ENCODE measurements at regions not wholly inside any gene's neighbourhood (a gene's known extent, or its start where the extent isn't known, plus 50 kb on each side); places are given as distances from the start of the nearest gene placed in this dataset.

DNA sequence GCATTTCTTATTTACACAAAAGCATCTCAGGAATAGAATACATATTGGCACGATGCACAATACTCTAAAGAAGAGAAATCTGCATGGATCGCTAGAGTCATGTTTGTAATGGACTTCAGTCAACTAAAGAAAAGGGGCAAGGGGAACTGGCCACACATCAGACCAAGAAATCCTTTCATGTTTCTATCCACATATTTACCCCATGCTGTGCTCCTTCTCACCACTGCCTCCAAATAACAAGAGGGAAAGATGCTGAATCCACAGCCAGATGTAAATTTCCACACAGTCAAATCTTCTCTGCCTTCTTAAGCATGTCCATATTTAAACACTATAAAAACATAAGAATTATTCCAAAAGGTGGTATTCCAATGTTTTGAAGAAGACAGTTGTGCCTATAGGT, 67.6 kb downstream of the COX18 start:
- no peak overlapping the region for H3K4me3 ChIP-seq (ENCODE audit: low read length)
- H3K27me3 ChIP-seq (ENCODE audit: control insufficient read depth, insufficient read depth) = no peaks in the 10 kb centered on the region
- no peaks in the 10 kb centered on the region for H3K9me3 ChIP-seq (ENCODE audit: control insufficient read depth, low read length)
- DNase-seq (no peak), ATAC-seq (no peak)
- no peak overlapping the region for H3K27ac ChIP-seq (ENCODE audit: low read length)
- WGBS = 71% methylated on average over 2 of the region's 2 CpGs
- intact Hi-C loops (cut with DNase I) = no loop called here
- H3K4me1 ChIP-seq (ENCODE audit: control insufficient read depth, insufficient read depth, low read length) = no peaks in the 10 kb centered on the region

DNA sequence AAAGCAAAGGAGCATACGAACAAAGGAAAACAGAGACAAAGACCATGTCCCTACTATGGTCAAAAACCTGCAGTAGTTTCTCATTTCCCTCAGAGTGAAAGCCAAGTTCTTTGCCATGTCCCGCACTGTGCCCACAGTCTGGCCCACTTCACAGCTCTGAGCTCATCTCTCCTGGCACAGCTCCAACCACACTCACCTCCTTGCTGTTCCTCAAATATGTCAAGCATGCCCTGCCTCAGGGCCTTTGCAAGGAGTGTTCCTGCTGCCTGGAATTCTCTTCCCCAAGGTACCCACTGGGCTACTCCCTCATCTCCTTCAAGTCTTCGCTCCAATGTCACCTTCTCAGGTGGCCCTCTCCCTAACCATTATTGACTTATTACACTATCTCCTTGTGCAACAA, 72.1 kb downstream of the COX18 start:
- H3K27me3 ChIP-seq (ENCODE audit: control insufficient read depth, insufficient read depth) = no peaks in the 10 kb centered on the region
- H3K27ac ChIP-seq (ENCODE audit: low read length) = no peak overlapping the region
- ATAC-seq (no peak), DNase-seq (no peak)
- intact Hi-C loops (cut with DNase I) = no loop called here
- WGBS = 84% methylated on average over 3 of the region's 3 CpGs
- H3K9me3 ChIP-seq (ENCODE audit: control insufficient read depth, low read length) = no peaks in the 10 kb centered on the region
- H3K4me3 ChIP-seq (ENCODE audit: low read length) = no peak overlapping the region
- no peaks in the 10 kb centered on the region for H3K4me1 ChIP-seq (ENCODE audit: control insufficient read depth, insufficient read depth, low read length)

DNA sequence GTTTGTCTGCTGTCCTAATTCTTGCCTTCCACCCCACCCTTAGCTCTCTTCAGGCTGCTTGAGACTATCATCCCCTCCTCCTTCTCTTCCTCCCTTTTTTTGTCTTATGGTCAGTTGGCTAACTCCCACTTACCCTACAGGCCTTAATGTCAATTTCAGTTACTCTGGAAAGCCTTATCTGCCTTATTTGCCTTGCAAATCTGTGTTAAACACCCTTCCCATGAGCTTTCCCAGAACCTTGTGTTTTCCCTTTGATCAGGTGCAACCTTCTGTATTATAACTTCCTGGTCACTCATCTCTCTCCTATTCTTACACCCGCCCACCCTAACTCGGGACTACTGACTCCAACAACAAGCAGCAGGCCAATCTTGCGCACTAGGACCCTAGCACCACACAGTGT, 74.8 kb downstream of the COX18 start:
- WGBS = 80% methylated on average over 3 of the region's 3 CpGs
- Histone ChIP-seq H3K27ac (ENCODE audit: low read length) (no peak overlapping the region), H3K9me3 (ENCODE audit: control insufficient read depth, low read length) (no peaks in the 10 kb centered on the region), H3K4me1 (ENCODE audit: control insufficient read depth, insufficient read depth, low read length) (no peaks in the 10 kb centered on the region), H3K4me3 (ENCODE audit: low read length) (no peak overlapping the region), H3K27me3 (ENCODE audit: control insufficient read depth, insufficient read depth) (no peaks in the 10 kb centered on the region)
- no peak for DNase-seq
- intact Hi-C loops (cut with DNase I) = no loop called here
- no peak for ATAC-seq

DNA sequence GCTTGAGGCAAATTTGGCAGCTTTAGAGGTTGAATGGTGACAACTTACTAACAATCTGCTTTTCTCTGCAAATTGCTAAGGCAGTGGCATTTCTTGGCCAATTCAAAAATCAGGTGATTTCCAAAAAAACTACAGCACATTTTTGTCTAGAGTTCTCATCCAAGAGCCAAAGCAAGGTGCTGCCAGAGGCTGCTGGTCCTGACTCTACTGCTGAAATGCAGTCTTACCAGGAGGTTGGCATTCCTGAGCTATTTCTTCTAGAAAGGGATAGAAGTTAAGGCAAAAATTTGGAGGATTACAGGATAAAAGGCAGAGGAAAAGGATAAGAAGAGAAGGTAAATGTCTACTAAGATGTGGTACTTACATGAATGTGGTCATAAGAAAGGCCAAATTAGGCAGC, 75.6 kb downstream of the COX18 start:
- Histone ChIP-seq H3K27ac (ENCODE audit: low read length) (no peak overlapping the region), H3K4me1 (ENCODE audit: control insufficient read depth, insufficient read depth, low read length) (no peaks in the 10 kb centered on the region), H3K4me3 (ENCODE audit: low read length) (no peak overlapping the region), H3K27me3 (ENCODE audit: control insufficient read depth, insufficient read depth) (no peaks in the 10 kb centered on the region), H3K9me3 (ENCODE audit: control insufficient read depth, low read length) (no peaks in the 10 kb centered on the region)
- ATAC-seq (no peak), DNase-seq (no peak)
- intact Hi-C loops (cut with DNase I) = no loop called here

DNA sequence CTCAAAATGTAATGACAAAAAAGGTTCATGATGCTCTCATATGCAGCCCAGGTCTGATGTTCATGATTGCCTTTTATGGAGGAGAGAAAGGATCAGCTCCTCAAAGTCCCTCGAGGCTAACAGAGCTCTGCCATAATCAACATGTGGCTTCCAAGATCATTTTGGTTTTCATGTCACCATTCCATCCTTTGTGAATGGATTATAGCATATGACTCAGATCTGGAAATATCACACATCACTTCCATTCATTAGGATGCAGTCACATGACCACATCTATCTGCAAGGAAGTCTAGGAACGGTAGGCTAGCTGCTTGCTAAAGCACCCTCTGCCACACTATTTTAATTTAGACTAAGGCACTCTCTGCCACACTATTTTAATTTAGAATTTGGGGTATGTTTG, 77.6 kb downstream of the COX18 start:
- no peaks in the 10 kb centered on the region for H3K4me1 ChIP-seq (ENCODE audit: control insufficient read depth, insufficient read depth, low read length)
- H3K4me3 ChIP-seq (ENCODE audit: low read length) = no peak overlapping the region
- intact Hi-C loops (cut with DNase I) = no loop called here
- WGBS = 44% methylated on average over 2 of the region's 2 CpGs
- no peak for ATAC-seq
- no peaks in the 10 kb centered on the region for H3K27me3 ChIP-seq (ENCODE audit: control insufficient read depth, insufficient read depth)
- no peak for DNase-seq
- H3K9me3 ChIP-seq (ENCODE audit: control insufficient read depth, low read length) = no peaks in the 10 kb centered on the region
- H3K27ac ChIP-seq (ENCODE audit: low read length) = no peak overlapping the region

DNA sequence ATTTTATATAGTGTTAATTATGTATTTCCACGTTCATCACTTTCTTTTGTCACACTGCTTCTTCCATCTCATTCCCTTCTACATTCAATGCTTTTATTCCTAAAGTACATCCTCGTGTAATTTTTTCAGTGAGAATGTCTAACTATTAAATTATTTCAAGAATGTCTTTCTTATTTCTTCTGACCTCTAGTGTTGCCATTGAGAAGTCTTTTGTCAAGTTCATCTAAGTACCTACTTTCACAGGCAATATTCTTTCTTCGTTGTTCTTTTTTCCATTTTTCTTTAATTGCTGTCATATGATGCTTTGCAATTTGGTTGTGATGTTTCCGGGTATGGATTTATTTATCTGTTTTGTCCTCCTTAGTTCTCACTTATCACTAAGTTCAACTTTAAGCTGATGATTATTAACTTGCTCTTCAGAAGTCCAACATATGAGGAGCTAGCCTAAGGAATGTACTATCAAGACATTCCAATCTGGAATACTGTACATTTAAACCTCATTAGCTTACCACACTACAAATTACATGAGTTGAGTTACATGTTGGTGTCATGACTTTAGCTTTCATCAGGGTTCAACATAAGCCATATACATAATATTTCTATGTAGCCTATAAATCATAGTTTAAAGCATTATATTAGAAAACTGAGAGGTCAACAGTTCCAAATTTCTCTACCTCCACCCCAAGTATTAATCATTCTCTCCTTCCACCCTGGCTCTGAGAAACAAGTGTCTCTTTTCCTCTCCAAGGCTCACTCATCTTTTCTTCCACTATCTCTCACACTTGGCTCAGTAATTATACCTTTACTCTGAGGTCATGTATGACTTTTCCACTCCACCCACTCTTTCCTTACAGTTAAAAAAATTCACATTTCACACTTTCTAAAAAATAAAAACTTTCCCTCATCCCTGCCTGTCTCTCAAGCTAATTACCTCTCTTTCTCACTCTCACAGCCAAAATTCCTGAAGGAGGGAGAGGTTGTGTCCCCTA, 81.5 kb downstream of the COX18 start:
- 71% methylated on average over 4 of the region's 4 CpGs for WGBS
- no peaks in the 10 kb centered on the region for H3K27me3 ChIP-seq (ENCODE audit: control insufficient read depth, insufficient read depth)
- H3K4me1 ChIP-seq (ENCODE audit: control insufficient read depth, insufficient read depth, low read length) = no peaks in the 10 kb centered on the region
- no peak overlapping the region for H3K27ac ChIP-seq (ENCODE audit: low read length)
- ATAC-seq (no peak), DNase-seq (no peak)
- intact Hi-C loops (cut with DNase I) = no loop called here
- H3K4me3 ChIP-seq (ENCODE audit: low read length) = no peak overlapping the region
- H3K9me3 ChIP-seq (ENCODE audit: control insufficient read depth, low read length) = no peaks in the 10 kb centered on the region

DNA sequence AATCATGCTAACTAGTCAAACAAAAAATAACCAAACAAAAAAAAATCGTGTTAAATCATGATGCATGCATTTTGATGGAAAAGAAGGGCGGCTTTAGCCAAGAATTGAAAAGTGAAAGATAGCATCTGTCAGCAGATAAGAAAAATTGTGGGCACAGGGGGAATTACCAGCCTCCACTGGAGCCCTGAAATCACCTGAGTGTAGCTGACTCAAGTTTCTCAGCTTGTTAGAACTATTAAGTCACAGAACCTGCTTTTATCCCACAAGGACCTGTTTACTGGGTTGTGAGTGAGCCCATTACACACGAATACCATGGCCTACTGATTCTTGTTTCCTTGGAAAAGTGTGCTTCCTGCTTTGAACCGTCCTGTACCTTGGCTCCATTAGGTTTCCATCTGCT, 85.2 kb downstream of the COX18 start:
- WGBS = 62% methylated on average over 4 of the region's 4 CpGs
- ATAC-seq (no peak), DNase-seq (no peak)
- intact Hi-C loops (cut with DNase I) = no loop called here
- Histone ChIP-seq H3K27ac (ENCODE audit: low read length) (no peak overlapping the region), H3K27me3 (ENCODE audit: control insufficient read depth, insufficient read depth) (no peaks in the 10 kb centered on the region), H3K4me3 (ENCODE audit: low read length) (no peak overlapping the region), H3K9me3 (ENCODE audit: control insufficient read depth, low read length) (no peaks in the 10 kb centered on the region), H3K4me1 (ENCODE audit: control insufficient read depth, insufficient read depth, low read length) (no peaks in the 10 kb centered on the region)

DNA sequence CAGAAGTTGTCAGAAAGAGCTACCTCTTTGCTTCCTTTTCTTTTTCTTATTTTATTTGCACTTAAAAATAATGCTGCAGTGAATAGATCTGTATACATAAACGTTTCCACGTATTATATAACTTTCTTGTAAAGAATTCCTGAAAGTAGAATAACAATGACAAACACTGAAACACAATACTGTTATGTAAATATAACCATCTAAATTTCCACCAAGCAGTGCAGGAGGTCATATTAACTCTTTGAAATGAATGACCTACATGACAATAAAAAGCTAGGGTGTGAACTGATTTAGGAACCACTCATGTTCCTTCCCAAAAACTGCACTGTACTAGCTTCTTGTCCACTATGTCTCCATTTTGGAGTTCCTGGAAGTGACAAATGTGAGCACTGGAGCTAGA, 85.8 kb downstream of the COX18 start:
- WGBS = 41% methylated on average over 2 of the region's 2 CpGs
- Histone ChIP-seq H3K9me3 (ENCODE audit: control insufficient read depth, low read length) (no peaks in the 10 kb centered on the region), H3K27me3 (ENCODE audit: control insufficient read depth, insufficient read depth) (no peaks in the 10 kb centered on the region), H3K27ac (ENCODE audit: low read length) (no peak overlapping the region), H3K4me3 (ENCODE audit: low read length) (no peak overlapping the region), H3K4me1 (ENCODE audit: control insufficient read depth, insufficient read depth, low read length) (no peaks in the 10 kb centered on the region)
- ATAC-seq (no peak), DNase-seq (no peak)
- intact Hi-C loops (cut with DNase I) = no loop called here

DNA sequence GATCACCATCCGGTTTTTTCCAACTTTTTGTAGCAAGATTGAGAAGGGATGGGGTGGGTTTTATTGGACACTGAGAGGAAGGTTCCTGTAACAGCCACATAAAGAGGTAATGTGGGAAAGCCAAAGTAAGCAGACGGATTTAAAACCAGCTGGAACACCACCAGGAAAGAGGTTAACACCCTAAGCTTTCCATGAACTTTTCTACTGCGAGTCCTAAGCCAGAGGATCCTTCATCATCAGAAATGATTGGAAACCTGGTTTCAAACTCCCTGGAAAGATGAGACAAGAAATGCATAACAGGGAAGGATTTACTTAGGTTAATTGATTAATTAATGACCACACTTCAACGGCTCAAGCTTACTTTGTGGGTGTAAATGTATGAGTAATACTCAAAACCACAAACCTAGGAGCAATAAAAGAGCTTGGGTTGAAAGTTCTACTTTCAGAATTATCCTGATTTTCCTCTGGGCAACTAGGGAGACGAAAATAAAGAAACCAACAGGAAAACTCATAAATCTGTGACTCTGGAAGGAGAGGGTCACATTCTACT, 91.5 kb downstream of the COX18 start:
- intact Hi-C loops (cut with DNase I) = no loop called here
- H3K27ac ChIP-seq (ENCODE audit: low read length) = no peak overlapping the region
- no peak for ATAC-seq
- DNase-seq = no peak
- H3K4me3 ChIP-seq (ENCODE audit: low read length) = no peak overlapping the region
- H3K9me3 ChIP-seq (ENCODE audit: control insufficient read depth, low read length) = no peaks in the 10 kb centered on the region
- H3K27me3 ChIP-seq (ENCODE audit: control insufficient read depth, insufficient read depth) = no peaks in the 10 kb centered on the region
- WGBS = 73% methylated on average over 5 of the region's 5 CpGs
- H3K4me1 ChIP-seq (ENCODE audit: control insufficient read depth, insufficient read depth, low read length) = no peaks in the 10 kb centered on the region

DNA sequence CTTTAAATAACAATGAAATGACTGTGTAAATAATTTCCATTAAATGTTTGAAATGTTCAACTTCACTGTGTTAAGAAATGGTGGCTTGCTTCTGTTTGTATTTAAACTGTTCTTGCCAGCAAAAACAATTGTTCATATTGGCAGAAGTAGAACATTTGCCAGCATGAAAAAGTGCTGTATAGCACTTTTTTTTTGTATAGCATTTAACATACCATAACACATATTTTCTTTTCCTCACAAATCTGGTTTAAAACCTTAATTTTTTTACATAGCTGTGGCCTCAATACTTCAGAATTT, 94.1 kb downstream of the COX18 start:
- DNase-seq (no peak), ATAC-seq (no peak)
- Histone ChIP-seq H3K27ac (ENCODE audit: low read length) (no peak overlapping the region), H3K4me1 (ENCODE audit: control insufficient read depth, insufficient read depth, low read length) (no peaks in the 10 kb centered on the region), H3K4me3 (ENCODE audit: low read length) (no peak overlapping the region), H3K27me3 (ENCODE audit: control insufficient read depth, insufficient read depth) (no peaks in the 10 kb centered on the region), H3K9me3 (ENCODE audit: control insufficient read depth, low read length) (no peaks in the 10 kb centered on the region)
- intact Hi-C loops (cut with DNase I) = no loop called here

DNA sequence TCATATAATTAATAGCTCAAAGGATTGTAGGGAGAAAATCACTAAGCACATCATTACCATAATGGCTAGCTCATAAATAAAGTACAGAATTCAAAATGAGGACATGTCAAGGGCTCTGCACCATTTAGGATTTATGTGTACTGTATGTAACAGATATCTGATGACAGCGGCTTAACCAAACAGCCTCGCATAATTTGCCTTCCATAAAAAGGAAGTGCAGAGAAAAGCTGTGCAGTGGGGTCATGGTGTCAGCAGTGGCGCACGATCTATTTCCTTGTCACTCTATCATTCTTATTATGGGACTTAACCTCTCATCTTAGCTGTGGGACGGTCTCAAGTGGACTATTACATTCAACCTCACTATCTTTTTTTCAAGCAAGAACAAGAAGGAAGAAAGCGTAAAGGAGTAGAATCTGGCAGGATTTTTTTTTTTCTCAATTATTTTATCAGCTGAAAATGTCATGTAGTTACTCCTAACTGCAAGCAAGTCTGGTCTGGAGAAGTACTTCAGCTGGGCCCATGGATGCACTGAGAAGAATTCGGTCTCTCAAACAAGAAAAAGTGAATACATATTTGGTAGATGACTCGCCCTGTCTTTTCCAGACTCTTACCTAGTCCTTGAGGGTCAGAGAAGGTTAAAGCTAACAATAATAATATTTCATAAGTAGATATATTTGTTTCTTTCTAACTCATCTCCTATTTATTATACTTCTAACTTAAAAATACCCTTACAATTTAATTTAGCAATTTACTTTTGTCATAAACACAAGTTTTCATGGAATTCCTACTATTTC, 94.6 kb downstream of the COX18 start:
- DNase-seq (no peak), ATAC-seq (no peak)
- WGBS = 41% methylated on average over 8 of the region's 8 CpGs
- Histone ChIP-seq H3K27me3 (ENCODE audit: control insufficient read depth, insufficient read depth) (no peaks in the 10 kb centered on the region), H3K9me3 (ENCODE audit: control insufficient read depth, low read length) (no peaks in the 10 kb centered on the region), H3K27ac (ENCODE audit: low read length) (no peak overlapping the region), H3K4me1 (ENCODE audit: control insufficient read depth, insufficient read depth, low read length) (no peaks in the 10 kb centered on the region), H3K4me3 (ENCODE audit: low read length) (no peak overlapping the region)
- intact Hi-C loops (cut with DNase I) = no loop called here
